HFF-Myc (cell line): ENCODE measurements at regions not wholly inside any gene's neighbourhood (a gene's known extent, or its start where the extent isn't known, plus 50 kb on each side); places are given as distances from the start of the nearest gene placed in this dataset.

Experiments
- DNase-seq: peaks from one replicate; pipeline ENCODE4 v3.0.0-alpha.2; 2011; ENCODE audit warnings: low read depth; ENCODE audit errors: extremely low read depth
- H3K4me3 ChIP-seq: replicated peaks from 2 replicates; pipeline ENCODE4 v1.5.1; 2011; ENCODE audit warnings: low read depth, mild to moderate bottlenecking, control low read depth, low read length
- TF ChIP-seq, protein P1 (sequence below): IDR thresholded peaks from 2 replicates; pipeline ENCODE4 v1.5.1; 2012; ENCODE audit warnings: mild to moderate bottlenecking, low read depth, low read length, control low read depth; ENCODE audit errors: missing control alignments

DNA sequence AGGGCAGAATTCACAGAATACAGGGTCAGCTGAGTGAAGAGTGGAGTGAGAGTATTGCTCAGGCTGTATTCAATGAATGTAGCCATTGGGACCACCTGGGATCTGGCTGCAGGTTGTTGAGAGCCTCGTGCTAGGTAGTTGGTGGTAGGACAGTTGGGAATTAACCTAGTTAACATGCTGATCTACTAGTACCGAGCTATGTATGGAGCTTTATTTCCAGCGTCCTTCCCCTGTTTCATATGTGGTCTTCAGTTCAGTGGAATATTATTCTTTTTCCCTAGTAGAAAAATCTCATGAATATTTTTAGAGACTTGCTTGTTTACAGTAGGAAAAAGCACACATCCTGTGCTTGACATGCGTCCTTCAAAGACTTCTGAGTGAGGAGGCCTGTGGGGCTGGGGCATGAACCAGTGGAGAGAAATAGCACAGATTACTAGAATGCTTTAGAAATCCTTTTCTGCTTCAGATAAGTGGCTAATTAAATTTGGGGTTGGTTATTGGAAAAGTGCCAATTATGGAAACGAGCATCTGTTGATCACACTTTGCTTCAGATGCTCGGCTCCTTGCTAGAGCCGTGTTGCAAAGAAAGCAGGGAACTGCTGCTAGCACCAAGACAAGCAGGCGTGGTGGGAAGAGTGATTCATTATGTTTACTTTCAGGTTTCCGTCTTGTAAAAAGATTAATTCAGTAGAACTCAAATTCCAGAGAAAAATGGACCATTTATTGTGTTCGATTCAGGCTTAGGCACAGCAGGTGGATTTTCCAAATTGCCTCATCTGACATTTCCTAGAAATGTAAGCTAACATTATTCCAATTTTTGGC lies 53.6 kb downstream of the ARF6 start:
- H3K4me3 ChIP-seq = no peak overlapping the region
- TF ChIP-seq, protein P1, sequence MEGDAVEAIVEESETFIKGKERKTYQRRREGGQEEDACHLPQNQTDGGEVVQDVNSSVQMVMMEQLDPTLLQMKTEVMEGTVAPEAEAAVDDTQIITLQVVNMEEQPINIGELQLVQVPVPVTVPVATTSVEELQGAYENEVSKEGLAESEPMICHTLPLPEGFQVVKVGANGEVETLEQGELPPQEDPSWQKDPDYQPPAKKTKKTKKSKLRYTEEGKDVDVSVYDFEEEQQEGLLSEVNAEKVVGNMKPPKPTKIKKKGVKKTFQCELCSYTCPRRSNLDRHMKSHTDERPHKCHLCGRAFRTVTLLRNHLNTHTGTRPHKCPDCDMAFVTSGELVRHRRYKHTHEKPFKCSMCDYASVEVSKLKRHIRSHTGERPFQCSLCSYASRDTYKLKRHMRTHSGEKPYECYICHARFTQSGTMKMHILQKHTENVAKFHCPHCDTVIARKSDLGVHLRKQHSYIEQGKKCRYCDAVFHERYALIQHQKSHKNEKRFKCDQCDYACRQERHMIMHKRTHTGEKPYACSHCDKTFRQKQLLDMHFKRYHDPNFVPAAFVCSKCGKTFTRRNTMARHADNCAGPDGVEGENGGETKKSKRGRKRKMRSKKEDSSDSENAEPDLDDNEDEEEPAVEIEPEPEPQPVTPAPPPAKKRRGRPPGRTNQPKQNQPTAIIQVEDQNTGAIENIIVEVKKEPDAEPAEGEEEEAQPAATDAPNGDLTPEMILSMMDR = no peak
- peak; percentile 79 for DNase-seq

DNA sequence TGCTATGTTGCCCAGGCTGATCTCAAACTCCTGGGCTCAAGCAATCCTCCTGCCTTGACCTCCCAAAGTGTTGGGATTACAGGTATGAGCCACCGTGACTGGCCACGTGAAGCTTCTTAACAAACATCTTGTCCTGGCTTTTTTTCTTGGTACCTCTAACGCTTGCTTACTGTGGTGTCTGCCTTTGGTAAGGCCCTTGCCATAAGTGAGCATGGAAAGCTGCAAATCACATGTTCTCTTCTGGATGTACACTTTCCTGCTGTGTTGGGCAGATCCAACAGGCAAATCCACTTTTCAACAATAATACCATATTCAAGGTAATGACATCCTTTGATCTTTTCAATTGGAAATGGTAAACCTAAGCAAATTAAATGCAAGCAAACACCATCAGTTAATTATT lies 54.6 kb downstream of the ARF6 start:
- no peak for DNase-seq
- TF ChIP-seq, protein P1 = no peak
- no peak overlapping the region for H3K4me3 ChIP-seq

DNA sequence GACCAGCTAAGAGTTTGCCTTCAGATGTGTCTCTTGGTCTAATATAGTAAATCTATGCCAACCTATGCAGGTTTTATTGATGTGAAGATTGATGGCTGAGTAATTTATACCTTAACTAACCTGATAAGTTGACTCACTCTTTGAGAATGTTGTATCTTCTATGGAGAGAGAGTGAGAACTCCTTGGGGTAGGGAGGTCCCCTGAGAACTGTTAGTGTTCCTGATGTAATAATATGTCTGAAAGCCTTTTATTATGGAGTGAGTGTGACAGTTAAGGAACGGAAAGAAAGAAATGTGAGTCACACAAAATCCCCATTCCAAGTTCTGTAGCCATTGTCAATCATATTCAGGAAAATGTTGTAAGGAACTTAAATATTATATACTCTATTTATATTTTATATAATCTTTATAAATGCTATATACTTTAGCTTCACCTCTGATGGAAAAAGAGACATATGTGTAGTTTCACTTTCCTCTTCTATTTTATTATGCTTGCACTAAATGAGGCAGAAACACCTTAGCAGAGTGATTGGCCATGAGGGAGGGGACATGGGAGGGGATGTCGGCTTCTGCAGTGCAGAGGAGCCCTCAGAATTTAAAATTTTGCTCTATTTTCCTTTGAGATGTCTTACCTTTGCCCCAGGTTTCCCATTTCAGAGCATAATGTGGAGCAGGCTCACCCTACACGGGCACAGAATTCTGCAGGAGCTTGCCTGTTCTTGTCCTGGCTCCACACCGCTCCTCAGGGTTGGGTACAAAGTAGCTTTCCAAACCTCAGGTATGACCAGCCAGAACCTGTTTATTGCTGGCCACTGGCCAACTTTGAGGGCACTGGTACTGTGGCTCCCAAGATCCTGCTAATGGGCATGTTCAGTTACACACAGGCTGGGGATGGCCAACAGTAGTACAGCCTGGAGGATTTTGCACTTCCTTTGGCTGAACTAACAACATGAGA lies 57.7 kb downstream of the ARF6 start:
- TF ChIP-seq, protein P1 = no peak

DNA sequence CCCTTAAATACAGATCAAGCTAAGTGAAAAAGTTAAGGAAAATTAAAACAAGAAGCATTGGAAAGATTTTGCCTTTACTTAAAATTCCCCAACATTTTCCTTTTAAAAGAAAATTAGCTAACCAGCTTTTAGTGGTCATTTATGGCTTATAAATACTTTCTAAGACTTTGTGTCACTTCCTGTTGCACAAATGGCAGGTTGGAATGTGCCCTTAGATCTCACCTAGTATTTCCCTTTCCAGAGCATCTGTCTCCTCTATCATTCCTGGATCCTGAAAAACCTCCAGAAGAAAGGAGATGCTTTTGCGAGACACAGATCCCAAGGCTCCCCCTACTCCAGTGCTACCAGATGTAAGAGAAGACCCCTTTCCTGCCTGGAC lies 58.3 kb downstream of the ARF6 start:
- no peak for DNase-seq
- no peak overlapping the region for H3K4me3 ChIP-seq
- TF ChIP-seq, protein P1 = no peak

More for the DNA sequence above, 57.7 kb downstream of the ARF6 start:
- no peak for DNase-seq
- no peak overlapping the region for H3K4me3 ChIP-seq

DNA sequence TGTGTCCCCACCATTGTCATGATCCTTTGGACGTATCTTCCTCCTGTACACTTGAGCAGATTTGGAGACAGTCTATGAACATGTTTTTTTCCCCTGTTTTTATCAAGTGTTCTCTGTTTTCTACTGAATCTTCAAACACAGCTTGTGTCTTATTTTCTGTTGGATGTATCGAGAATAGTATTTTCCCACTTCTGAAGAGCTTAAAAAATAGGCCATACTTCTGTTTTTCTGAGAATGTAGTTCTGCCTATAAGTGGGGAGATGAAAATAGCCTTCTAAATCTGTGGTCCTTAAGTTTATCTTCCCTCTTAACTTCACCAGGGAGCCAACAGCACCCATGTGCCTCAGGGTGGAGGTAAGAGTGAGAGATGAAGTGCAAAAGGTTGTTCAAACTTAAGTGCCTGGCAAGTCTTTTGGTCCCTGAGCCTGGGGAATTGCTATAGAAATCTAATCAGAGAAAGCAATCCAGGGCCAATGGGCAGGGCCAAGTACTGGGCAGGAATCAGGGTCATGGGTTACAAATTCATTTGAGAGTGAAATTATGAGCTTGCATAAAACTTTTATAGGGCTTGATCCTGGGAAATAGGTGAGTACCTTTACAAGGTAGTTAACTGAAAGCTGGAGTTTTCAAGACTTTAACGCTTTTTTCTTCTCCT lies 58.9 kb downstream of the ARF6 start:
- no peak overlapping the region for H3K4me3 ChIP-seq

DNA sequence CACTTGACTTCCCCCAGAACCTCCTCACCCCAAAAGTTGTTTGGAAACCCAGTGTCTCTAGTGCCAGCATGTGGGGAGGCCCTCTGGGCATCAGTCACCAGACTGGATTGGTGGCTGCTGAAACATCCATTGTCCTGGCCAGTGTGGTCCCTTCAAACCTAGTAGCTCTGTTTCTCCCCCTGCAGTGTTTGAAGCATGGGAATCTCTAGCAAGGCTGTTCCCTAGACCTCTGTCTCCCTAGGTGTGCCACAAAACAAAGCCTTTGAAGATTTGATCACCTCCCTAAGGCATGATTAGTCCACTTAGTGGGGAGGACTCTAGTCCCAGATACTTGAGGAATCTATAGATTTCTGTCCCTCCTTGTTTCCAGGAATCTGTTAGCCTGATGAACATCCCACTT lies 60.3 kb downstream of the ARF6 start:
- TF ChIP-seq, protein P1 = no peak

More for the DNA sequence above, 58.9 kb downstream of the ARF6 start:
- no peak for DNase-seq
- TF ChIP-seq, protein P1 = no peak

More for the DNA sequence above, 60.3 kb downstream of the ARF6 start:
- H3K4me3 ChIP-seq = no peak overlapping the region
- DNase-seq = no peak
